Peyer's patch (tissue), 4 donors: ENCODE measurements at regions not wholly inside any gene's neighbourhood (a gene's known extent, or its start where the extent isn't known, plus 50 kb on each side); places are given as distances from the start of the nearest gene placed in this dataset.

ENCODE experiments used
- CTCF ChIP-seq, 6 experiments: fragments of 450-650 bp in 4 of 6; fragments of 200-600 bp in 2 of 6; sonication (generic) in 1 of 6; IDR thresholded peaks; one replicate each; pipeline ENCODE4 v1.5.1; 2017 to 2019; ENCODE audit warnings: antibody characterized with exemption in 6 of 6, mild to moderate bottlenecking in 3 of 6, moderate library complexity in 1 of 6
- POLR2A ChIP-seq, 2 donors: fragments of 450-650 bp; IDR thresholded peaks; one replicate each; pipeline ENCODE4 v1.5.1; 2017; ENCODE audit warnings: antibody characterized with exemption in 2 of 2, mild to moderate bottlenecking in 2 of 2, moderate library complexity in 2 of 2

GRCh38 chr11:104782377-104782754 is 115.9 kb downstream of the CASP12 start:
- TF ChIP-seq CTCF (IDR thresholded peaks at IDR 0.05) = no peak
- no peak for TF ChIP-seq POLR2A (IDR thresholded peaks at IDR 0.05)
